ENCODE measurements at regions not wholly inside any gene's neighbourhood (a gene's known extent, or its start where the extent isn't known, plus 50 kb on each side); places are given as distances from the start of the nearest gene placed in this dataset.
"Not testable (repeated sequence)": the region's sequence is repeated elsewhere in the genome, so short reads cannot be mapped to it uniquely, and the experiment has no call there.

- TF ChIP-seq CTCF (conservative IDR thresholded peaks at IDR 0.05 in 1 of 2, IDR thresholded peaks at IDR 0.05 in 1 of 2; ENCODE audit: low read depth in 1 of 2, low read length in 2 of 2); EZH2 (IDR thresholded peaks at IDR 0.05; ENCODE audit: low read length, missing control alignments): not testable (repeated sequence)
These were observed 66.4 kb upstream of the ABHD2 start for GRCh38 chr15:89021886-89022285.
